GM21528 (cell line): ENCODE measurements at regions not wholly inside any gene's neighbourhood (a gene's known extent, or its start where the extent isn't known, plus 50 kb on each side); places are given as distances from the start of the nearest gene placed in this dataset.
"Not testable (repeated sequence)": the region's sequence is repeated elsewhere in the genome, so short reads cannot be mapped to it uniquely, and the experiment has no call there.

Experiments
- ATAC-seq: cut with Tn5 transposase; IDR thresholded peaks from one replicate; pipeline ENCODE4 v1.9.1; 2021; ENCODE audit warnings: mild to moderate bottlenecking, moderate library complexity; ENCODE audit not compliant: unreplicated experiment, low FRiP score

GRCh38 chr13:111007209-111007608, 92.3 kb upstream of the ANKRD10 start:
- no peak for ATAC-seq

DNA sequence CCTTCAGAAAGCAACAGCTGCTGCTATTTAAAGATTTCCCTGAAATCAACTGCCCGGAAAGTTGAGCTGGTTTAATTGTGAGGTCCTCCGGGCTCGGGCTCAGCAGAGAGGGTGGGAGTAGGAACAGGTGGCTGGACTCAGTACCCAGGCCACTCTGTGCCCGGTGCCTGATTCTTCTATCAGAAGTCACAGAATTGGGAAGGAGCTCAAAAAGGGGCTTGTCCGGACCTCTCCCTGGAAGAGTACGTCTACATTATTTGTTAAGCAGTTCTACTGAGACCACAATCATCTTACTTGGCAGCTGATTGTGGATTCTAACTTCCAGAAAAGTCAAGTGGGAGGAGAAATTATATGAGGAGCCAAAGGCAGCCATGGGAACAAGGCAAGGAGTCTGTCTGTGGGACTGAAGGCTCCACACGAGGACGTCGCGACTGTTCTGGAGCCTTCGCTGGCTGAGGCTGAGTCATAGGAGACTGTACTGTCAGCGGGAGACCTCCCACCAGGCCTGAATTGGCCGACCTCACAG, 91.7 kb upstream of the ANKRD10 start:
- no peak for ATAC-seq

DNA sequence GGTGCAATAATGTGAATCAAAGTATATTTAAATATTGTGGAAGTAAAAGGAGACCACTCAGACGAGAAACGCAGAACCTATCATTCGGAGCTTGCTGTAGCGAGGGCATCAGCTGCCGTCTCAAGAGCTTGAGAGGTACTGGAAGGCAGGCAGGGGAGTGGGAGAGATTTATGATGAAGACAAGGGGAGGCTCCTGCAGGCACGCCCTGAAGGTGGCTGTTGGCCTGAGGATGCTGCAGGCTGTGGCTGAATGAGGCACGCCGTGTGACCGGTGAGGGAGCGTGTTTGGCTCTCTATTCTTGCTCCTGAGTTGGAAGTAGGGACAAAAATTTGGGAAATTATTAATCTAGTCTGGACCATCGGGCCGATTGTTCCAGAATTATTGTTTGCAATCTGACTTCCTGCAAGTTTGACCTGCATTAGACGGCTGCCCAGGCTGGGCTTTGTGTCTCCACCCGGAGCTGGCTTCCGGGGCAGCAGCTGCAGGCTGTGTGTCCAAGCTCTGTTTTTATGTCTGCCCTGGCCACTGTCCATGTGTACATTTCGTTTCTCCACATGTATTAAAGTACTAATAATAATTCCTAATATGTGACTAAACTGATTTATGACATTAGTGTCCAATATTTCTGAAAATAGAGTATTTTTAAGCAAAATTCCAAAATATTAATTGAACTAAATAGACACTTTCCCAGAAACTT, 91.1 kb upstream of the ANKRD10 start:
- no peak for ATAC-seq

- ATAC-seq, result no peak
Observed at GRCh38 chr13:111005364-111005763, 90.5 kb upstream of the ANKRD10 start.

GRCh38 chr13:111004444-111004843, 89.6 kb upstream of the ANKRD10 start:
- ATAC-seq, result no peak

GRCh38 chr13:111001636-111002035, 86.8 kb upstream of the ANKRD10 start:
- no peak for ATAC-seq

GRCh38 chr13:110993788-110994187, 78.9 kb upstream of the ANKRD10 start:
- no peak for ATAC-seq

GRCh38 chr13:110991991-110992508, 77.2 kb upstream of the ANKRD10 start:
- ATAC-seq, result no peak

- no peak for ATAC-seq
Observed at GRCh38 chr13:110989331-110989730, 74.5 kb upstream of the ANKRD10 start.

GRCh38 chr13:110985541-110985940, 70.7 kb upstream of the ANKRD10 start:
- no peak for ATAC-seq

GRCh38 chr13:110984798-110985197, 69.9 kb upstream of the ANKRD10 start:
- no peak for ATAC-seq

DNA sequence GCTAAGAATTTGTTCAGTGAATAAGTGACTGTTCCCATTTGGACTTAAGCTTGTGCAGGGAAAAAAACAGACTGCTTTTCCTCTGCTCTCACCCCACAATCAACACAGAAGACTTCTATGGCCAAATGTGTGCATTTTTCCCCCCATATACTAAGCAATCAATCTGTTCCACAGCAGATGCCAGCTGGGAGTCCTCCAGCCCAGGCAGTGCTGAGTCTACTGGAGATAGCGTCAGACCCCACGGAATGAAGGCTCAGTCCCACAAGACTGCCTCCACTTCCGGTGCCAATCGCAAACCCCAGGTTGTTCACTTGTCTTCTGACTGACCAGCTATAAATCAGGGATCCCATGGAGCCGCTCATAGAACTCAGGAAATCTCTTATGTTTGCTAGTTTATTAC, 69.5 kb upstream of the ANKRD10 start:
- no peak for ATAC-seq

DNA sequence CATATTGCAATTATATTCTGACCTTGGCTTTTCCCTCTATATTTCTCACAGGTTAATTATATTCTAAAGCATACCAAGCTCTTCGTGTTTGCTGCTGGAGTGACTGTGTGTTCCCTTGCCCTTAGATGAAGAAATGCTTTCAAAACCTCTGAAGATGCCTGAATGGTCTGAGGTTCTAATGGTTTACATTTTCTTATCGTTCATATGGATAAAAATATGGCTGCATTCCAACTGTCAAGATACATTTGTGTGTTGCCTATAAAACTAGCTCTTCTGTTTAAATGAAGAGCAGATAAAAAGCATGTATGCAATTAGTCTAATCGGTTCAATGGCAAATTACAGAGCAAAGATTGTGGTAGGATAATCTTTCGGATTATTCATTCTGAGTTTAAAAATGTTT, 68.4 kb upstream of the ANKRD10 start:
- no peak for ATAC-seq

DNA sequence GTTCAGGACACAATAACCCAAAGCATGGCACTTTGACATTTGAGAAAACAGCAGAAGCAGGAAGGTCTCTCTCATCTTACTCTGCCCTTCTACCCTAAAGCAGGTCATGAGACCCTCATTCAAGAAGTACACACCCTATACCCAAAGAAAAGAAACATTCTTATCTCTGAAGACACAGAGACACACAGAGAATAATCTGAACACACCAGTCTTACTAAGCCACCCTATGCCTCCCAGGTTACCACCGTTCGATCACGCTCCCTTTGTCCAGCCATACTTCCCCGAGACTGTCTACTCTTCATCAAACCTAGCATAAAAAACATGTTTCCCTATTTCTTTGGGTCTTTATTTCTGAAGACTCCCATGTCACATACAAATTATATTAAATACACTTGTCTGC, 66.5 kb upstream of the ANKRD10 start:
- ATAC-seq, result no peak

GRCh38 chr13:110980921-110981320, 66.1 kb upstream of the ANKRD10 start:
- no peak for ATAC-seq

DNA sequence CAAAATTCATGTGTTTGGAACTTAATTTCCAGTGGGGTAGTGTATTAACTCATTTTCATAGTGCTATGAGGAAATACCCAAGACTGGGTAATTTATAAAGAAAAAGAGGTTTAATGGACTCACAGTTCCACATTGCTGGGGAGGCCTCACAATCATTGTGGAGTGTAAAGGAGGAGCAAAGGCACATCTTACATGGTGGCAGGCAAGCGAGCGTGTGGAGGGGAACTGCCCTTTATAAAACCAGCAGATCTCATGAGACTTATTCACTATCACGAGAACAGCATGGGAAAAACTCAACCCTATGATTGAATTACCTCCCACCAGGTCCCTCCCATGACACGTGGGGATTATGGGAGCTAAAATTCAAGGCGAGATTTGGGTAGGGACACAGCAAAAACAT, 64.3 kb upstream of the ANKRD10 start:
- ATAC-seq, result not testable (repeated sequence)

GRCh38 chr13:110978390-110978789, 63.5 kb upstream of the ANKRD10 start:
- no peak for ATAC-seq

DNA sequence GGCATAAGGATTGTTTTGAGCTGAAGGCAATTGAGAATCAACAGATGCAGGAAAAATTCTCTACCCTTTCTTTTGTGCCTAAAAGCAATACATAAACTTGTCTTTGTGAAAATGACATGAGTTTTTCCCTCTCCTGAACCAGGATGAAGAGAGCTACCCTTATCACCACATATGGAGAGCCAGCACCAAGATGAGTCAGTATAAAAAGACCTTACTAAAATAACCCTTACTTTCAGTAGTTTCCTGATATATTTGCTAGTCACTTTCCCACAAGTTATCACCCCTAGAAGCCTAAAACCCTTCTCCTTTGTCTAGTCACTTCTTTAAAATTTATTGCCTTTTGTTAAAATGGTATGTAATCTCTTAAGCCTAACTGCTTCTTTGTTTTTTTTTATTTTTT, 61.9 kb upstream of the ANKRD10 start:
- no peak for ATAC-seq

GRCh38 chr13:110973007-110973700, 58.3 kb upstream of the ANKRD10 start:
- ATAC-seq, result no peak

GRCh38 chr13:110971486-110971885, 56.6 kb upstream of the ANKRD10 start:
- no peak for ATAC-seq

DNA sequence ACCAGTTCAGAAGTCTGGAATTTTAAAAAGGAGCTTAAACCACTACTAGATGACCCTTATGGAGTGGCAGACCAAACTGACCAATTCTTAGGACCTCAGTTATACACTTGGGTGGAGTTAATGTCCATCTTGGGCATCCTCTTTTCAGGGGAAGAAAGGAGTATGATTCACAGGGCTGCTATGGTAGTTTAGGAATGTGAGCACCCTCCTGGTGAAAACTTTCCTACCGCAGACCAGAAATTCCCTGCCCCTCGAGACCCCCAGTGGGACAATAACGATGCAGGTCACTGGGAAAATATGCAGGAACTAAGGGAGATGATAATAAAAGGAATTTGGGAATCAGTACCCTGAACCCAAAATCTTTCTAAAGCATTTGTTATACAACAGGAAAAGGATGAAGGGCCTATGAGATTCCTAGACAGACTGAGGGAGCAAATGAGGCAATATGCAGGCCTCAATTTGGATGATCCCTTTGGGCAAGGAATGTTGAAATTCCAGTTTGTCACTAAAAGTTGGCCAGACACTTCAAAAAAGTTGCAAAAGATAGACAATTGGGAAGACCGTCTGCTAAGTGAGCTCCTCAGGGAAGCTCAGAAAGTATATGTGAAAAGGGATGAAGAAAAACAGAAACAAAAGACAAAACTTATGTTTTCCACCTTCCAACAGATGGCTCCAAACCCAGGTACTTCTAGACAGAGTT, 52.4 kb upstream of the ANKRD10 start:
- ATAC-seq, result not testable (repeated sequence)
